ENCODE measurements at regions not wholly inside any gene's neighbourhood (a gene's known extent, or its start where the extent isn't known, plus 50 kb on each side); places are given as distances from the start of the nearest gene placed in this dataset.

- ATAC-seq: no peak
- 60 to 61% methylated on average over 2 to 4 of the region's 4 CpGs for WGBS, 2 donors (ENCODE audit: low coverage in 1 of 2)
- Histone ChIP-seq H3K4me3 (no peak overlapping the region), H3K4me1 (no peaks in the 10 kb centered on the region), H3K27ac (no peak overlapping the region), H3K36me3 (no peaks in the 10 kb centered on the region), H3K9me3 (no peaks in the 10 kb centered on the region), H3K27me3 (no peaks in the 10 kb centered on the region)
- TF ChIP-seq POLR2AphosphoS5 (IDR thresholded peaks at IDR 0.05): no peak
- TF ChIP-seq EP300 (IDR thresholded peaks at IDR 0.05): no peak
- no peak for TF ChIP-seq POLR2A (IDR thresholded peaks at IDR 0.05)
- no peak for TF ChIP-seq CTCF (IDR thresholded peaks at IDR 0.05)
Observed at GRCh38 chr7:68800316-68800715, 798.0 kb upstream of the AUTS2 start.

DNA sequence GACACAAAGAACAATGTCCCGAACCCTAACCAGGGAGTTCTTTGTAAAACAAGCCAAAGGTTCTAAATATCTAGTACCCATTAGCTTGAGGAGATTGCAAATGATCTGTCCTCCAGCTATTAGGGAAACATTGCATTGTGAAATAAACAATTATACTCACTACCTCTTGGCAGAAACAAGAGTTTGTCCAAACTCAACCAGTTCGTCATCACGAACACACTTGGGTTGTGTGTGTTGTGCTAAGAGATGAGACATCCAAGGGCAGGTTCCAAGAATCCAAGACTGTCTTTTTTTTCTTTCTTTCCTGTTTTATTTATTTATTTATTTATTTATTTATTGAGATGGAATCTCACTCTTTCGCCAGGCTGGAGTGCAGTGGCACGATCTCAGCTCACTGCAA, 793.1 kb upstream of the AUTS2 start:
- no peak overlapping the region for H3K4me3 ChIP-seq
- 77 to 91% methylated on average over 5 of the region's 5 CpGs for WGBS, 2 donors (ENCODE audit: low coverage in 1 of 2)

GRCh38 chr7:68807666-68808065, 790.6 kb upstream of the AUTS2 start:
- no peak for ATAC-seq
- no peak for TF ChIP-seq CTCF (IDR thresholded peaks at IDR 0.05)
- no peak for TF ChIP-seq POLR2A (IDR thresholded peaks at IDR 0.05)
- no peak for TF ChIP-seq EP300 (IDR thresholded peaks at IDR 0.05)
- TF ChIP-seq POLR2AphosphoS5 (IDR thresholded peaks at IDR 0.05): no peak

More for the DNA sequence above, 793.1 kb upstream of the AUTS2 start:
- Histone ChIP-seq H3K36me3 (no peaks in the 10 kb centered on the region), H3K9me3 (no peaks in the 10 kb centered on the region), H3K4me1 (no peaks in the 10 kb centered on the region), H3K27ac (no peak overlapping the region), H3K27me3 (no peaks in the 10 kb centered on the region)
- ATAC-seq: no peak
- no peak for TF ChIP-seq POLR2AphosphoS5 (IDR thresholded peaks at IDR 0.05)
- TF ChIP-seq EP300 (IDR thresholded peaks at IDR 0.05): no peak
- no peak for TF ChIP-seq POLR2A (IDR thresholded peaks at IDR 0.05)
- no peak for TF ChIP-seq CTCF (IDR thresholded peaks at IDR 0.05)

GRCh38 chr7:68813551-68814080, 784.7 kb upstream of the AUTS2 start:
- no peak overlapping the region for H3K4me3 ChIP-seq
- peaks cover 0 to 1% (median 0%) of the 10 kb centered on the region in 3 donors for H3K9me3 ChIP-seq
- no peak for ATAC-seq
- H3K36me3 ChIP-seq: no peaks in the 10 kb centered on the region
- no peak overlapping the region for H3K27ac ChIP-seq
- no peak for TF ChIP-seq POLR2AphosphoS5 (IDR thresholded peaks at IDR 0.05)
- no peak for TF ChIP-seq EP300 (IDR thresholded peaks at IDR 0.05)
- TF ChIP-seq CTCF (IDR thresholded peaks at IDR 0.05): no peak
- no peak for TF ChIP-seq POLR2A (IDR thresholded peaks at IDR 0.05)
- no peaks in the 10 kb centered on the region for H3K4me1 ChIP-seq
- H3K27me3 ChIP-seq: no peaks in the 10 kb centered on the region
- WGBS, 2 donors (ENCODE audit: low coverage in 1 of 2): 49 to 71% methylated on average over 3 to 11 of the region's 12 CpGs

More at GRCh38 chr7:68807666-68808065, 790.6 kb upstream of the AUTS2 start:
- Histone ChIP-seq H3K4me1 (no peaks in the 10 kb centered on the region), H3K27ac (no peak overlapping the region), H3K4me3 (no peak overlapping the region), H3K9me3 (no peaks in the 10 kb centered on the region), H3K27me3 (no peaks in the 10 kb centered on the region), H3K36me3 (no peaks in the 10 kb centered on the region)
- WGBS, 2 donors (ENCODE audit: low coverage in 1 of 2): 43 to 60% methylated on average over 2 of the region's 2 CpGs

DNA sequence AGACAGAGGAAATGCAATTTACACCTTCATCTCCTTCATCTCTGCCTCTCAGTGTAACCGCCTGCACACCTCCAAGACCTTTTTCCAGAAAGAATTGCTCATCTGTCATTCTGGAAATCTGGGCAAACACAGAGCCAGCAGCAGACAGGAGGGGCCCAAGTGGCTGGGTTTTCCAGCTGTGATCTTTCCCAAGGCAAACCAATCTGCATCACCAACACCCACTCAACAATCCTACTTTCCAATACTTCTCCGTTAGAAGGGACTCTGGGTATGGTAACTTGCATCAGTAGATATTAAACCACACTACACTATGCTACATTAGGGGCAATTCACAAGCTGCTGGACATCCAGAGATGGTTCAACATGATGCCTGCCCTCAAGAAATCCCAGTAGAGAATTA, 781.8 kb upstream of the AUTS2 start:
- 37 to 50% methylated on average over 2 of the region's 2 CpGs for WGBS, 2 donors (ENCODE audit: low coverage in 1 of 2)
- TF ChIP-seq POLR2AphosphoS5 (IDR thresholded peaks at IDR 0.05) (no peak), CTCF (IDR thresholded peaks at IDR 0.05) (no peak), EP300 (IDR thresholded peaks at IDR 0.05) (no peak), POLR2A (IDR thresholded peaks at IDR 0.05) (no peak)
- ATAC-seq: no peak
- Histone ChIP-seq H3K4me1 (no peaks in the 10 kb centered on the region), H3K27ac (no peak overlapping the region), H3K27me3 (no peaks in the 10 kb centered on the region), H3K9me3 (peaks cover 0 to 9% (median 0%) of the 10 kb centered on the region in 3 donors), H3K36me3 (no peaks in the 10 kb centered on the region), H3K4me3 (no peak overlapping the region)

All from gastroesophageal sphincter (tissue), 4 donors.